ENCODE measurements at regions not wholly inside any gene's neighbourhood (a gene's known extent, or its start where the extent isn't known, plus 50 kb on each side); places are given as distances from the start of the nearest gene placed in this dataset.

DNA sequence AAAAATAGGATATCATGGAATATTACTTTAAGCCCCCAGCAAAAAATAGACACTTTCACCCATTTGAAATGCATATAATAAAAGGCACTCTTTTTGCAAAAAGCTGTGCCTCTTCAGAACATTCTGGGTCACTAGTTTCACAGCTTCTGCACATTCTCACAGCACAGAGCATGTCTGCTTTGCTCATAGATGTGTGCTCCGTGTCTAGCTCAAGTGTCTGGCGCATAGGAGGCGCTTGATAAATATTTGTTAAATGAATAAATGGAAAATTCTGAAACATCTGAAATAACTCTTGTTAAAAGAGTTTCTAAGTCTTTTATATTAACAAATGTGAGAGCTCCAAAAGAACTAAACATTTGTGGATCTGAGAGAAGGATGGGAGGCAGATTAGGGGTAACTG, 275.2 kb downstream of the PTTG2 start:
- TF ChIP-seq, protein P1, sequence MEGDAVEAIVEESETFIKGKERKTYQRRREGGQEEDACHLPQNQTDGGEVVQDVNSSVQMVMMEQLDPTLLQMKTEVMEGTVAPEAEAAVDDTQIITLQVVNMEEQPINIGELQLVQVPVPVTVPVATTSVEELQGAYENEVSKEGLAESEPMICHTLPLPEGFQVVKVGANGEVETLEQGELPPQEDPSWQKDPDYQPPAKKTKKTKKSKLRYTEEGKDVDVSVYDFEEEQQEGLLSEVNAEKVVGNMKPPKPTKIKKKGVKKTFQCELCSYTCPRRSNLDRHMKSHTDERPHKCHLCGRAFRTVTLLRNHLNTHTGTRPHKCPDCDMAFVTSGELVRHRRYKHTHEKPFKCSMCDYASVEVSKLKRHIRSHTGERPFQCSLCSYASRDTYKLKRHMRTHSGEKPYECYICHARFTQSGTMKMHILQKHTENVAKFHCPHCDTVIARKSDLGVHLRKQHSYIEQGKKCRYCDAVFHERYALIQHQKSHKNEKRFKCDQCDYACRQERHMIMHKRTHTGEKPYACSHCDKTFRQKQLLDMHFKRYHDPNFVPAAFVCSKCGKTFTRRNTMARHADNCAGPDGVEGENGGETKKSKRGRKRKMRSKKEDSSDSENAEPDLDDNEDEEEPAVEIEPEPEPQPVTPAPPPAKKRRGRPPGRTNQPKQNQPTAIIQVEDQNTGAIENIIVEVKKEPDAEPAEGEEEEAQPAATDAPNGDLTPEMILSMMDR (IDR thresholded peaks at IDR 0.05; ENCODE audit: low read length) = no peak
- TF ChIP-seq EZH2 (IDR thresholded peaks at IDR 0.05; ENCODE audit: borderline replicate concordance, low read length) = no peak

Measured in OCI-LY1 (cell line).